GM10248 (cell line): ENCODE measurements at regions not wholly inside any gene's neighbourhood (a gene's known extent, or its start where the extent isn't known, plus 50 kb on each side); places are given as distances from the start of the nearest gene placed in this dataset.

Experiments
- CTCF ChIA-PET: fragments of 300-600 bp; sonication (Branson Sonifier 250); formaldehyde crosslinking; extraction: SDS; loops from one replicate; lab custom pipeline; 2021; ENCODE audit warnings: antibody characterized with exemption; lab: Yijun Ruan, JAX
- POLR2A ChIA-PET: fragments of 350-650 bp; sonication (Branson Sonifier 250); formaldehyde crosslinking; extraction: SDS; loops from one replicate; lab custom pipeline; 2020; ENCODE audit warnings: antibody characterized with exemption; lab: Yijun Ruan, JAX
- DNase-seq: peaks from one replicate; pipeline ENCODE4 v3.0.0; 2012; ENCODE audit errors: extremely low spot score
- TF ChIP-seq, protein P1 (sequence below): IDR thresholded peaks from 2 replicates; pipeline ENCODE4 v1.5.1; 2012; ENCODE audit warnings: mild to moderate bottlenecking, low read depth; ENCODE audit errors: extremely low read depth, missing control alignments, control extremely low read depth

DNA sequence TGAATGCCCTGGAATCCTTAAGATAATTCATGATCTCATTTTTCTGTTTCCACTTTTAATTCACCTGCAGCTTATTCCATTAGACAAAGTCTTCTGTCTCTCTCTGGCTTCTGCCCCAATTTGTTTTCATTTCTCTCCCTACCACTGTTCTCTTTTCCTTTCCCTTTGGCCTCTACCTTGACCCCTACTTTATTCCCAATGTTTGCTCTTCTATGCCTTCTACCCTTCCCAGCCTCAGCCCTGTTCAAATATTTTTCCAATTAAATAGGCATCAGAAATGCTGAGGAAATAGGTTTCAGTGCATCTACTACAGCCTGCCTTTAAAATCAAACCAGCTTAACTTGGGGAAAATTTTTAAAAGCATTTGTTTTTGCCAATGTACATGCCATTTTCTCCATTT is 443.7 kb upstream of the CWC22 start:
- TF ChIP-seq, protein P1, sequence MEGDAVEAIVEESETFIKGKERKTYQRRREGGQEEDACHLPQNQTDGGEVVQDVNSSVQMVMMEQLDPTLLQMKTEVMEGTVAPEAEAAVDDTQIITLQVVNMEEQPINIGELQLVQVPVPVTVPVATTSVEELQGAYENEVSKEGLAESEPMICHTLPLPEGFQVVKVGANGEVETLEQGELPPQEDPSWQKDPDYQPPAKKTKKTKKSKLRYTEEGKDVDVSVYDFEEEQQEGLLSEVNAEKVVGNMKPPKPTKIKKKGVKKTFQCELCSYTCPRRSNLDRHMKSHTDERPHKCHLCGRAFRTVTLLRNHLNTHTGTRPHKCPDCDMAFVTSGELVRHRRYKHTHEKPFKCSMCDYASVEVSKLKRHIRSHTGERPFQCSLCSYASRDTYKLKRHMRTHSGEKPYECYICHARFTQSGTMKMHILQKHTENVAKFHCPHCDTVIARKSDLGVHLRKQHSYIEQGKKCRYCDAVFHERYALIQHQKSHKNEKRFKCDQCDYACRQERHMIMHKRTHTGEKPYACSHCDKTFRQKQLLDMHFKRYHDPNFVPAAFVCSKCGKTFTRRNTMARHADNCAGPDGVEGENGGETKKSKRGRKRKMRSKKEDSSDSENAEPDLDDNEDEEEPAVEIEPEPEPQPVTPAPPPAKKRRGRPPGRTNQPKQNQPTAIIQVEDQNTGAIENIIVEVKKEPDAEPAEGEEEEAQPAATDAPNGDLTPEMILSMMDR, result no peak
- POLR2A ChIA-PET, result no interaction called here
- CTCF ChIA-PET, result no interaction called here
- no peak for DNase-seq

- TF ChIP-seq, protein P1, result no peak
Observed at GRCh38 chr2:180449171-180449915, 442.2 kb upstream of the CWC22 start.

DNA sequence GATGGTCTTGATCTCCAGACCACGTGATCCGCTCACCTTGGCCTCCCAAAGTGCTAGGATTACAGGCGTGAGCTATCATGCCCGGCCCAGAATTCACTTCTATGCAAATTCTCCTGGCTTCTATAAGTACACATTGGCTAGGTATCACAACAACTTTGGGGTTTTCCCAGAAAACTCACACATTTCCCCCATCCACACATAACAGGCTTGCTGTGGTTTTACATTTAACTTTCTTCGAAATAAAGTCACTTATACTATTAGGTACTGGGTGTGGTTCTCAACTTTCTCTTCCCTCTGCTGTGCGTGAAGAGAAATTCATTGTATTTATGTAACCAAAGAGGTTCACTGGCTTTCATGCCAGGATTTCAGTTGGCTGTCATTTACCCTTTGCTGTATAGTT is 439.4 kb upstream of the CWC22 start:
- ChIA-PET POLR2A (no interaction called here), CTCF (interaction anchor here (1.3 to 1.5 kb wide), 3 partner anchors 9 to 19 kb away, joined by 3 to 6 read pairs (median 4); no protein-coding TSS in a partner anchor)
- no peak for DNase-seq
- TF ChIP-seq, protein P1, result no peak

More at GRCh38 chr2:180449171-180449915, 442.2 kb upstream of the CWC22 start:
- POLR2A ChIA-PET, result no interaction called here
- no peak for DNase-seq
- CTCF ChIA-PET, result no interaction called here

DNA sequence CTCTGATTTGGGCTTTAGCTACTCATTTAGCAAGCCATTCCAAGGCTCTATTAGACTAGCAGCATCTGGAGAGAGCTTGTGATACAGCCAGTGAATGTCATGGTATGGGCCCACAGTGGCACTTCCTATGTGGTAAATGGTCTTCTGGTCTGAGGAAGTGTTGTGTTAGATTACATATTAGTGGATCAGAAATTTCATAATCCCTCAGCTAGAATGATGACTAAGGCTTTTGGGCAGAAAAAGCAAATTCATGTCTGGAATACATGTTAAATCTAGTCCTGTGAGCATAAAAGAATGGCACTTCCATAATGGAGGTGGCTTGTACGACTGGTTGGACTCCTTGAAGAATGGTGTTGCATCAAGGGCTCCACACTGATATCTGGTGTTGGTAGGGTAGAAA is 436.8 kb upstream of the CWC22 start:
- no peak for DNase-seq
- ChIA-PET CTCF (interaction anchor here (1.3 to 1.5 kb wide), 2 partner anchors 9 to 14 kb away, joined by 3 read pairs; no protein-coding TSS in a partner anchor), POLR2A (no interaction called here)
- TF ChIP-seq, protein P1, result no peak

DNA sequence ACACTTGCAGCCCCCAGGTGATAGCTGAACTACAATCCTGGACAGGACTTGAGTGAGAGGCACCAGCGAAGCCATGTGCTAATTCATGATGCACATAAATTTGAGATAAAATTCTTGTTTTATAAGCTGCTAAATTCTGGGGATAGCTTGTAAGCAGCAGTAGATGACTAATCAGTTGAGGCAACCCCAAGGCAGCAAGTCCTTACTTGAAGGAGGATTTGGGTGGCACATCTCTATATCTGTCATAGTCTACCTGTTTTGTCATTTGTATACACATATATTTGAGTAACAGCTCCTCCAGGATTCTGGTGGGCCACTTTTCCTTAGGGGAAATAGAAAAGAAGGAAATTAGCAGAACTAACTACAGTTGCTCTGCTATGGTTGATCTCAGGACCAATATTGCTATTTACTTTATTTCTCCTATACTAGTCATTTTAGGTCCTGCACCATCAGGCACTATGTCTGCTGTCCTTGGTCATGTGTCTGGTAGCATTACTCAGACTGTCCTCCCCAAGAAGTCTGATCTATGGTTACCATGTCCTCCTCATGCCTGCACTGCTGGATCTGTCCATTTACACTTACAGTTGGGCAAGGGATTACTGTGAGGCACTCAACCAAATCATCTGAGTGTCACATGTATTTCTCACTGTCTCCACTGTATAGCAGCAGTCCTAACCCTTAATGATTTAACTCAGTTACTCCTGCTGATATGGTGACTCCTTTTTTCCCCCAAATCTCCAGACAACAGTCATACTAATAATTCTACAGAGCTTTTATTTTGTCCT is 436.0 kb upstream of the CWC22 start:
- CTCF ChIA-PET, result interaction anchor here (0.7 to 1.5 kb wide), 3 partner anchors 9 to 15 kb away, joined by 3 read pairs; no protein-coding TSS in a partner anchor

GRCh38 chr2:180419212-180419611 is 412.1 kb upstream of the CWC22 start:
- ChIA-PET POLR2A (no interaction called here), CTCF (no interaction called here)
- TF ChIP-seq, protein P1, result no peak
- DNase-seq, result no peak

More for the DNA sequence above, 436.0 kb upstream of the CWC22 start:
- TF ChIP-seq, protein P1, result no peak
- DNase-seq, result no peak
- POLR2A ChIA-PET, result no interaction called here
